Raji (cell line): ENCODE measurements at regions not wholly inside any gene's neighbourhood (a gene's known extent, or its start where the extent isn't known, plus 50 kb on each side); places are given as distances from the start of the nearest gene placed in this dataset.

Experiments
- POLR2A ChIP-seq: IDR thresholded peaks from 2 replicates; pipeline ENCODE4 v1.6.1; 2011; ENCODE audit warnings: low read depth, low read length, control low read depth; ENCODE audit not compliant: insufficient read depth

DNA sequence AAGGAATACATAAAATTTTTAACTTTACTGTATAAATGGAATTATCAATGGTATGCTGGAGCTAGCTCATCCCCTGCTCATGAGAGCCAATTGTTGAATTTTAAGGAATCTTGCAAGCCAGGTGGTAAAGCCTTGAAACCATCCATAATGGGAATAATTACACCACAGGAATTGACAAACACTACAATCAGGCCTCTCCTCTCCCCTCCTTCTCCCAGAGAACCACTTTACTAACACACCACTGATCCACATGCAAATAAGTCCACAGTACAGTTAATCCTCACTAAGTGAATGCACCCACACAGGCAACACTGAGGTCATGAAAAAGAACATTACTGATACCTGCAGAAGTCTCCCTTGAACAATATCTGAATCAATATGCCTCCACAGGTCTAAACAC, 140.5 kb downstream of the KLF12 start:
- no peak for TF ChIP-seq POLR2A

DNA sequence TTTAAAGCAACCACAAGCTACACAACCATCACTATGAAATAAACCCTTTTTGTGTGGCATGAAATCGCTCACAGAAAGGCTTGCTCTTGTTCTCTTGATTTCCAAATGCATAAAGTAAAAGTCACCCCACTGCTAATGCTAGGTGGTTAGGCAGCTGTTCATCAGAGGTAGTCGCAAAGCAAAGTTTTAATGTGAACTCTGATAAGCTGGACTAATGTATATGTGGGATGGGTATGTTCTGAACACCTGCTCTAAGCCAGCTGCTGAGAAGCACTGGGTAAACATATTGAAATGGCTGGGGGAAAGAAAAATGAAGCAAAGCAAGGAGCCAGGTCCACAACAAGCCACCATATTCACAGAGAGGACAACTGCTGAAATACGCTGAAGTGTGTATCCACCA, 142.3 kb downstream of the KLF12 start:
- TF ChIP-seq POLR2A: peak; percentile 40; the same call in 1 of the 2 replicates

- TF ChIP-seq POLR2A: no peak
Observed at GRCh38 chr13:73991384-73991783, 142.8 kb downstream of the KLF12 start.

DNA sequence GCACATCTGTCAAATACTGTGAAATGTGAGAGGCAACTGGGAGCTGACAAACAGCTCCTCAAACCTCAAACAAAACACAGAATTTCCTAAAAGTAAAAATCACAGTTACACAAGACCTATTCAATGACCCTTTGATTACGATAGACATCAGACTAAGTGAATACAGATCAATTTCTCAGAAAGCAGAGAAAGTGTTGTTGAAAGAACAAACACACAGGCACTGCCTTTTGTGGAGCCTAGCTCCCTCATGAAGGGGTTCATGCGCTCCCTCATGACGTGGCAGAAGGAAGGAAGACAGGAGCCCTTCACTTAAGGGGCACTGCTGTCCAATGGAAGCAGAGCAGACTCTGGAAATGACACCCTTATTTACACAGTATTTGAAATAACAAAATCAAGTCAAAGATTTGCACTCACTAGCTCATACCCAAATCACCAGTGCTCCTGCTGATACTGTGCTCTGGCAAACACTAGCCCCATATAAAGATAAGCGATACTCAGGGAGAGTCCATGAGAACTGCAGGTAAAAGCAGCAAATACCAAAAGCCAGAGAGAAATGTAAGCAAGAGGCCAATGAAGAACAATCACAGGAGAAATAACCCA, 144.9 kb downstream of the KLF12 start:
- TF ChIP-seq POLR2A: no peak

GRCh38 chr13:73988461-73988860, 145.7 kb downstream of the KLF12 start:
- no peak for TF ChIP-seq POLR2A

- no peak for TF ChIP-seq POLR2A
Observed at GRCh38 chr13:73987618-73988017, 146.6 kb downstream of the KLF12 start.

DNA sequence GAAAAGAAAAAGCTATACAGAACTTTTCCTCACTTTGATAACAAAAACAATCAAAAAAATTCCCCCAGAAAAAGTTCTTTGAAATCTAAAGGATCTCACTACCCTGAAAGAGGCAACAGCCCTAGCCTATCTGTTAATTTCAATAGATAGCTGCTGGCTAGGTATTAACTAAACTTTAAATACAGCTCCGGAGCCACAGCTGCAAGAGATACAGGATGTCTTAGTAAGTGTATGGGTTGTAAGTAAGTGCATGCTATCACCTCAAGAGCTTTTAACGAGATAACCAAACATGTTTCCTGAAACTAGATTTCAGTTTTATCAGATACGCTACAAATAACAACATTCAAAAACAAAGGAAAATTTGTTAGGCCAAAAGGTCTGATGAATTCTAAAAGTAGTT, 148.4 kb downstream of the KLF12 start:
- TF ChIP-seq POLR2A: no peak

DNA sequence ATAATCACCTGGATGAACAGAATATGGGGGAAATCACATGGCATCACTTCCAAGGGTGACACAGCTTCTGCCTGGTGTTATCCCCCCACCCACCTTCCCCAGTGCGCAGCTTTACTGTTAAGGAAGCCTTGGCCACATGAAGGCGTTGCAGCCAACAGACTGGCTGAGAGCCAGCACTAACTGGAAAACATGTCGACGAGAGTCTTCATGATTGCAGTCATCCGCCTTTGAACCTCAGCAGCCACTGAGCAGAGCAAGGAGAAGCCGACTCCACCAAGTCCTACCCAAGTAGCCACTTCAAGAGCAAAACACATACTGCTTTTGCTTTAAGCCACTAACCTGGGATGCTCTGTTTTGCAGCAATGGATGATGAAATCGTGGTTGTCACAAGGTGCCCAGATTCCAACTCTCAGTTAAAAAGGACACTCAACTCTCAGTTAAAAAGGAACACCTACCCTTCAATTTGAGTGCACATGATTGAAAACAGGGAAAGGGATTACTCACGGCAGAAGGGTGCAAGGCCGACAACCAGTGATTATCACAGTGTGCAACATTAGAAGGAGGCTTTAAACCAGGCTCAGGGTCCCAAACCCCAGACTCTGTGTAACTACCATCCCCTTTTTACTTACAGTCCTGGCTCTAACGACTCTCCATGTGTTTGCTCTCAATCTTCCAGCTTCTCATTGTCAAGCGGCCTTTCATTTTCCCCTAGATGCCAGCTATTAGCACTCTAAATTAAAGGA, 149.1 kb downstream of the KLF12 start:
- TF ChIP-seq POLR2A: no peak

- TF ChIP-seq POLR2A: no peak
Observed at GRCh38 chr13:73984201-73984600, 150.0 kb downstream of the KLF12 start.

DNA sequence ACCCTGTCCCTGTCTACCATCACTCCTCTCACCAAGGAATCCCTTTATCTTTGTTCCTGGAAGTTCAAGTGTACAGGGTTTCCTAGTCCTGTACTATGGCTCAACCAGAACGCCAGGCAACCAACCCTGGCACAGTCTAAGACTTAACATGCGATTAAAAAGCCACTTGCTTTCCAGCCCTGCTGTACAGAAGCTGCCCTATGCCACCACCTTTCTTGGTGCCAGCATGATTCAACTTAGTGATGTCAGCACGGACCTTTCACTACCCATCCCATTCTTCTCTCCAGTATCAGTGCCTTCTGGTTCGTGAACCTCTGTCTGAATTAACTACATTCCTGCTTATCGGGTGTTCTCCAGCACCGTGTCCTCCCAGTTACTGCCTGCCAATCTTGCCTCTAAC, 151.1 kb downstream of the KLF12 start:
- no peak for TF ChIP-seq POLR2A

DNA sequence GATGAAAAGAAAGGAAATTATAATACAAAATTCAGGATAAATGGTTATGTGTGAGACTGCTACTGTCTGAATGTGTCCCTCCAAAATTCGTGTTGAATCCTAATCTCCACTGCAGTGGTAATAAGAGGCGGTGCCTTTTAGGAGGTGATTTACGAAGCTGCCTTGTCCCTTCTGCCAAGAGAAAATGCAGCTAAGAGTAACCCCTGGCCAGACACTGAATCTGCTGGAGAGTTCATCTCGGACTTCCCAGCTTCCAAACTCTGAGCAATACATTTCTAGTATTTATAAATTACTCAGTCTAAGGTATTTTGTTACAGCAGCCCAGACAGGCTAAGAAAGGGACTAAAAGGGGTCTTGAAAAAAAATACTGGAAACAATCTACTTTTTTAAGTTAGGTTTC, 152.6 kb downstream of the KLF12 start:
- TF ChIP-seq POLR2A: no peak

DNA sequence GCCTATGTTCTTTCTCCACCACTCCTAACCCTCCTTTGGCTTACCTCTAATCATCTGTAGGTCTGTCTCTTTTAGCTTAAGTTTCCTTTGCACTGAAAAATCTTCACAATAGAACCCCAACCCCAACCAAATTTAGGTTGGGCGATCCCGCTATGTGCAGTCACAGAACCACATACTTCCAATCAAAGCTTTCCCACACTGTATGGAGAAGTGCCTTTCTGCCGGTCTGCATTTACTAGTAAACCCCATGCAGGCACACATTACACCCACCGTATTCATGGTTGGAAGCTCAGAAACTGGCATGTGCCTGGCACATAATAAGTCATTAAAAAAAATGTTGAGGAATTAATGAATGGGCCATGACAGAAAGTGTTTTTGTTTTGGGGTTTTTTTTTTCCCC, 158.4 kb downstream of the KLF12 start:
- TF ChIP-seq POLR2A: no peak

- no peak for TF ChIP-seq POLR2A
Observed at GRCh38 chr13:73974051-73974450, 160.2 kb downstream of the KLF12 start.

DNA sequence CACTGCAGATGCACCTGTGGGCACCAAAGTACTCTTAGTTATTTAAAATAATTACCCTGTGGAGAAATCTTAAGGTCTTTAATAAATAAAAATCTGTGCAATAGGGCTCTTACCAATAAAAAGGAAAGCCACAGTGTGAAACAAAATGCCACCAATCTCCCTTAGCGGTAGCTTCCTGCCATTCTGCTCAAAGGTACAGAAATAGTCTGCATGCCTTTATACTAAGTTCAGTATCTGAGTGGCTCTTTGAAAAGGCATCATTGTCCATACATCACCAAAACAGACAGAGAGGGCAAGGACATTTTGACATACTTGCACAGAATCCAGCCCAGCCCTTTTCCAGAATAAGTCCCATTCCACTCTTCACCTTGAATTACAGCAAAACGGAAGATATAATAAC, 161.0 kb downstream of the KLF12 start:
- no peak for TF ChIP-seq POLR2A

DNA sequence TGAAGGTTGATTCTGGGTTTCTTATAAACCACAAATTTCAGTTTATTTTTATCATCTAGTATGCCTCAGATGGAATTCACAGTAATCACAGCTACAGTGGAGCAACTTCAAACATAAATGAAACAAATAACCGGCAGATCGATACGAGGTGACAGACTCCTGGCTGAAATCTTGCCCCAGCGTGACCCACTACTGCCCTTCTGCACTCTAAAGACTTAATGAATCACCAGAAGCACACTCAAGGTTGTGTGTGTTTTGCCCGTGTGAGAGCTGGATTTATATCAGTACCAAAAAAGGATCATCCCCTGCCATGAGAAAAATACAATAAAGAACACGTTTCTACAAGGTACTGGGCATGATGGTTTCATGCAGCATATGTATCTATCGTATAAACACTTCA, 161.7 kb downstream of the KLF12 start:
- TF ChIP-seq POLR2A: no peak

DNA sequence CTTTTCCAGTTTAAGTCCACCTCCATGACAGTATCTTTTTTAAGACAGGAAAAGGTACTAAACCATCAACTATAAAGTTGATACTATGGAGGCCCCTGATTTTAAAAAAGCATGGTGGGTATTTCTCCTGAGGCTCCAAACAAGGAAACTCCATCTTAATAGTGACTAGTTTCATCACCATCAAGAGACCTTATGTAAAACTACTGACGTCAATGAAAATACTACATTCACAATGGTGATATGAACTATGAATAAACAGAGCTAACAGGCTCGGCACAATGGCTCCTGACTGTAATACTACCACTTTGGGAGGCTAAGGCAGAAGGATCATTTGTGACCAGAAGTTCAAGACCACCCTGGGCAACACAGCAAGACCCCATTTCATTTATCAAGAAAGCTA, 162.7 kb downstream of the KLF12 start:
- no peak for TF ChIP-seq POLR2A
